SK-N-MC (cell line): ENCODE measurements at regions not wholly inside any gene's neighbourhood (a gene's known extent, or its start where the extent isn't known, plus 50 kb on each side); places are given as distances from the start of the nearest gene placed in this dataset.

Experiments used
- DNase-seq: peaks from one replicate; pipeline ENCODE4 v3.0.0-alpha.2; 2011; ENCODE audit warnings: low read depth, low spot score
- H3K27ac ChIP-seq: fragments of 200-600 bp; sonication (generic); 2 replicates; pipeline ENCODE4 v1.5.1; 2016; ENCODE audit warnings: mixed run types
- H3K36me3 ChIP-seq: fragments of 200-600 bp; sonication (generic); 2 replicates; pipeline ENCODE4 v1.6.1; 2017; ENCODE audit warnings: antibody characterized with exemption, low read length, mixed read lengths; ENCODE audit not compliant: insufficient read depth
- H3K4me3 ChIP-seq: fragments of 200-600 bp; sonication (generic); 2 replicates; pipeline ENCODE4 v1.5.1; 2016
- H3K9ac ChIP-seq: fragments of 200-600 bp; sonication (generic); 2 replicates; pipeline ENCODE4 v1.8.0; 2017; ENCODE audit warnings: mixed run types, mixed read lengths; ENCODE audit not compliant: insufficient read length
- H3K9me3 ChIP-seq: fragments of 200-600 bp; sonication (generic); 2 replicates; pipeline ENCODE4 v1.6.1; 2017; ENCODE audit warnings: low read depth, mild to moderate bottlenecking, antibody characterized with exemption, low read length, moderate library complexity, mixed read lengths
- EZH2 ChIP-seq: fragments of 200-600 bp; sonication (generic); IDR thresholded peaks from one replicate; pipeline ENCODE4 v1.6.1; 2017; ENCODE audit warnings: antibody characterized with exemption
- FOXP2 ChIP-seq: optimal IDR thresholded peaks from 2 replicates; pipeline ENCODE3; 2011; ENCODE audit warnings: mild to moderate bottlenecking, moderate library complexity; ENCODE audit not compliant: insufficient read depth; ENCODE audit errors: extremely low read length, control extremely low read depth
- POLR2AphosphoS5 ChIP-seq: IDR thresholded peaks from 2 replicates; pipeline ENCODE4 v1.6.1; 2012; ENCODE audit warnings: mild to moderate bottlenecking, low read depth, low read length, borderline replicate concordance

- Histone ChIP-seq H3K27ac (no peak overlapping the region), H3K36me3 (no peaks in the 10 kb centered on the region), H3K9ac (no peak overlapping the region), H3K9me3 (no peaks in the 10 kb centered on the region), H3K4me3 (no peak overlapping the region)
- DNase-seq, result no peak
- no peak for TF ChIP-seq EZH2
Observed at GRCh38 chr12:105667973-105668743, 337.7 kb downstream of the C12orf75 start.

- no peak for DNase-seq
- Histone ChIP-seq H3K36me3 (no peaks in the 10 kb centered on the region), H3K27ac (no peak overlapping the region), H3K9ac (no peak overlapping the region), H3K4me3 (no peak overlapping the region), H3K9me3 (no peaks in the 10 kb centered on the region)
- TF ChIP-seq FOXP2, result no peak
- no peak for TF ChIP-seq POLR2AphosphoS5
- TF ChIP-seq EZH2, result no peak
Observed at GRCh38 chr12:105670672-105671071, 340.2 kb downstream of the C12orf75 start.

- Histone ChIP-seq H3K9me3 (no peaks in the 10 kb centered on the region), H3K36me3 (no peaks in the 10 kb centered on the region), H3K9ac (no peak overlapping the region), H3K4me3 (no peak overlapping the region), H3K27ac (no peak overlapping the region)
- TF ChIP-seq FOXP2 (no peak), POLR2AphosphoS5 (no peak), EZH2 (no peak)
- no peak for DNase-seq
Observed at GRCh38 chr12:105671720-105672119, 341.2 kb downstream of the C12orf75 start.

- Histone ChIP-seq H3K36me3 (no peaks in the 10 kb centered on the region), H3K9ac (no peak overlapping the region), H3K27ac (no peak overlapping the region), H3K4me3 (no peak overlapping the region), H3K9me3 (no peaks in the 10 kb centered on the region)
- no peak for TF ChIP-seq EZH2
- TF ChIP-seq FOXP2, result no peak
- TF ChIP-seq POLR2AphosphoS5, result no peak
- no peak for DNase-seq
Observed at GRCh38 chr12:105672121-105672975, 341.9 kb downstream of the C12orf75 start.

GRCh38 chr12:105674871-105675699 lies 344.6 kb downstream of the C12orf75 start:
- Histone ChIP-seq H3K4me3 (no peak overlapping the region), H3K9ac (no peak overlapping the region), H3K27ac (no peak overlapping the region), H3K9me3 (no peaks in the 10 kb centered on the region), H3K36me3 (no peaks in the 10 kb centered on the region)
- DNase-seq, result no peak
- no peak for TF ChIP-seq FOXP2
- TF ChIP-seq EZH2, result no peak
- no peak for TF ChIP-seq POLR2AphosphoS5

GRCh38 chr12:105676694-105677093 lies 346.2 kb downstream of the C12orf75 start:
- H3K9me3 ChIP-seq, result no peaks in the 10 kb centered on the region
- TF ChIP-seq POLR2AphosphoS5, result no peak
- TF ChIP-seq FOXP2, result no peak
- no peak for TF ChIP-seq EZH2
- no peak for DNase-seq
- no peak overlapping the region for H3K4me3 ChIP-seq
- no peak overlapping the region for H3K27ac ChIP-seq
- no peaks in the 10 kb centered on the region for H3K36me3 ChIP-seq
- H3K9ac ChIP-seq, result no peak overlapping the region

- Histone ChIP-seq H3K9me3 (no peaks in the 10 kb centered on the region), H3K9ac (no peak overlapping the region), H3K4me3 (no peak overlapping the region), H3K36me3 (no peaks in the 10 kb centered on the region), H3K27ac (no peak overlapping the region)
- DNase-seq, result no peak
- TF ChIP-seq FOXP2, result no peak
- no peak for TF ChIP-seq POLR2AphosphoS5
- no peak for TF ChIP-seq EZH2
Observed at GRCh38 chr12:105677672-105678071, 347.2 kb downstream of the C12orf75 start.

GRCh38 chr12:105679982-105680381 lies 349.5 kb downstream of the C12orf75 start:
- no peak overlapping the region for H3K27ac ChIP-seq
- no peaks in the 10 kb centered on the region for H3K36me3 ChIP-seq
- H3K4me3 ChIP-seq, result no peak overlapping the region
- TF ChIP-seq EZH2 (no peak), POLR2AphosphoS5 (no peak), FOXP2 (no peak)
- H3K9ac ChIP-seq, result no peak overlapping the region
- H3K9me3 ChIP-seq, result no peaks in the 10 kb centered on the region
- DNase-seq, result no peak
